Body of pancreas (tissue), 4 donors: ENCODE measurements at regions not wholly inside any gene's neighbourhood (a gene's known extent, or its start where the extent isn't known, plus 50 kb on each side); places are given as distances from the start of the nearest gene placed in this dataset.

Experiments
- POLR2A ChIP-seq, 3 donors: fragments of 450-650 bp; IDR thresholded peaks; one replicate each; pipeline ENCODE4 v1.6.1; 2016; ENCODE audit warnings: antibody characterized with exemption in 3 of 3, mild to moderate bottlenecking in 2 of 3
- TF ChIP-seq, protein P1 (sequence below), 7 experiments: fragments of 450-650 bp in 4 of 7; fragments of 200-600 bp in 3 of 7; sonication (generic) in 3 of 7; IDR thresholded peaks; one replicate each; pipeline ENCODE4 v1.5.1; 2016 to 2019; ENCODE audit warnings: antibody characterized with exemption in 7 of 7

DNA sequence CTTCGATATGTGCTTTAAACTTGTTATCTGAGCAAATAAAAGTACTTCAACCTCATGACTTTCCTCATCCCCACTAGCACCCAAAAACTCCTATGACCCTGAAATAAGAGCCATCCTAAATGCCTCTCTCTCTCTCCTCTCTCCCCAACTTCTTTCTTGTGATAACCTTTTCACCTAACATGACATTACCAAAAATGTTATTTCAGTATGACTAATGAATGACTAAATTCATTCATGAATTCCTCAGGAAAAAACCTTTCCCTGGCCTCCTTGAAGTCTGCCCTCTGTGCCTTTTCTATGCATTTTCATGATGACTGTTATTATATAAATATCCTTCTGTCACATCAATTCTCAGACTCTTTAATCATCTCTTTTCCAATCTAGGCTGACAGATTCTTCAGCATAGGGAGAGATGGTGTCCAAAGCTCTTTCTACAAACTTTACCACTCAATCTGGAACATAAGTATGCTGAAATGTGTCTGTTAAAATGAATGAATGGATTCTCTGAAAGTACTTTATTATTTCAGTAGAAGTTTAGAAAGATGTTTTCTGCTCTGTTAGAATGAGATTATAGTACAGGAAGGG, 114.3 kb upstream of the GGTLC1 start:
- TF ChIP-seq, protein P1, sequence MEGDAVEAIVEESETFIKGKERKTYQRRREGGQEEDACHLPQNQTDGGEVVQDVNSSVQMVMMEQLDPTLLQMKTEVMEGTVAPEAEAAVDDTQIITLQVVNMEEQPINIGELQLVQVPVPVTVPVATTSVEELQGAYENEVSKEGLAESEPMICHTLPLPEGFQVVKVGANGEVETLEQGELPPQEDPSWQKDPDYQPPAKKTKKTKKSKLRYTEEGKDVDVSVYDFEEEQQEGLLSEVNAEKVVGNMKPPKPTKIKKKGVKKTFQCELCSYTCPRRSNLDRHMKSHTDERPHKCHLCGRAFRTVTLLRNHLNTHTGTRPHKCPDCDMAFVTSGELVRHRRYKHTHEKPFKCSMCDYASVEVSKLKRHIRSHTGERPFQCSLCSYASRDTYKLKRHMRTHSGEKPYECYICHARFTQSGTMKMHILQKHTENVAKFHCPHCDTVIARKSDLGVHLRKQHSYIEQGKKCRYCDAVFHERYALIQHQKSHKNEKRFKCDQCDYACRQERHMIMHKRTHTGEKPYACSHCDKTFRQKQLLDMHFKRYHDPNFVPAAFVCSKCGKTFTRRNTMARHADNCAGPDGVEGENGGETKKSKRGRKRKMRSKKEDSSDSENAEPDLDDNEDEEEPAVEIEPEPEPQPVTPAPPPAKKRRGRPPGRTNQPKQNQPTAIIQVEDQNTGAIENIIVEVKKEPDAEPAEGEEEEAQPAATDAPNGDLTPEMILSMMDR (IDR thresholded peaks at IDR 0.05): no peak
- no peak for TF ChIP-seq POLR2A (IDR thresholded peaks at IDR 0.05)
